Activated CD4-positive, alpha-beta T cell treated with anti-CD3 and anti-CD28 coated beads for 48 hours (primary cell): ENCODE measurements at regions not wholly inside any gene's neighbourhood (a gene's known extent, or its start where the extent isn't known, plus 50 kb on each side); places are given as distances from the start of the nearest gene placed in this dataset.

Source experiments
- DNase-seq: peaks from one replicate; pipeline ENCODE4 v3.0.0-alpha.2; 2020

GRCh38 chr5:6937677-6938076, 224.4 kb downstream of the TENT4A start:
- DNase-seq: no peak

GRCh38 chr5:6941631-6942030, 228.4 kb downstream of the TENT4A start:
- DNase-seq: no peak

- no peak for DNase-seq
Observed at GRCh38 chr5:6943197-6944112, 230.2 kb downstream of the TENT4A start.

GRCh38 chr5:6948562-6948961, 235.3 kb downstream of the TENT4A start:
- DNase-seq: no peak

GRCh38 chr5:6949230-6949629, 236.0 kb downstream of the TENT4A start:
- no peak for DNase-seq

GRCh38 chr5:6950250-6950649, 237.0 kb downstream of the TENT4A start:
- DNase-seq: no peak

GRCh38 chr5:6950860-6951259, 237.6 kb downstream of the TENT4A start:
- no peak for DNase-seq

GRCh38 chr5:6961123-6961522, 247.9 kb downstream of the TENT4A start:
- no peak for DNase-seq

- peak; percentile 4 for DNase-seq
Observed at GRCh38 chr5:6961837-6962635, 248.8 kb downstream of the TENT4A start.

- no peak for DNase-seq
Observed at GRCh38 chr5:6976971-6977370, 263.7 kb downstream of the TENT4A start.

- no peak for DNase-seq
Observed at GRCh38 chr5:6979061-6979460, 265.8 kb downstream of the TENT4A start.

GRCh38 chr5:6989230-6989629, 276.0 kb downstream of the TENT4A start:
- no peak for DNase-seq

- no peak for DNase-seq
Observed at GRCh38 chr5:6994097-6994496, 280.9 kb downstream of the TENT4A start.

GRCh38 chr5:6995115-6995514, 281.9 kb downstream of the TENT4A start:
- no peak for DNase-seq

GRCh38 chr5:7000310-7000709, 287.1 kb downstream of the TENT4A start:
- no peak for DNase-seq

- DNase-seq: no peak
Observed at GRCh38 chr5:7010591-7010990, 297.4 kb downstream of the TENT4A start.

GRCh38 chr5:7012057-7012456, 298.8 kb downstream of the TENT4A start:
- DNase-seq: no peak

GRCh38 chr5:7014611-7015010, 301.4 kb downstream of the TENT4A start:
- no peak for DNase-seq

GRCh38 chr5:7015586-7016256, 302.5 kb downstream of the TENT4A start:
- no peak for DNase-seq

- no peak for DNase-seq
Observed at GRCh38 chr5:7016999-7017747, 303.9 kb downstream of the TENT4A start.

GRCh38 chr5:7018198-7018597, 305.0 kb downstream of the TENT4A start:
- DNase-seq: no peak

GRCh38 chr5:7018601-7019000, 305.4 kb downstream of the TENT4A start:
- no peak for DNase-seq
